Smooth muscle cell (in vitro differentiated cells): ENCODE measurements at regions not wholly inside any gene's neighbourhood (a gene's known extent, or its start where the extent isn't known, plus 50 kb on each side); places are given as distances from the start of the nearest gene placed in this dataset.

Source experiments
- DNase-seq: peaks from one replicate; lab custom pipeline; 2025; ENCODE audit not compliant: unreplicated experiment; lab: John Stamatoyannopoulos, UW
- H2AFZ ChIP-seq: fragments of 200-600 bp; sonication (generic); 2 replicates; pipeline ENCODE4 v1.6.0; 2016; ENCODE audit warnings: antibody characterized with exemption, low read depth, mild to moderate bottlenecking
- H3F3A ChIP-seq: fragments of 200-600 bp; sonication (generic); 2 replicates; pipeline ENCODE4 v1.6.0; 2017; ENCODE audit warnings: antibody characterized with exemption, low read depth
- H3K27ac ChIP-seq: fragments of 200-600 bp; sonication (generic); 2 replicates; pipeline ENCODE4 v1.5.1; 2016; ENCODE audit warnings: low read depth, mild to moderate bottlenecking
- H3K27me3 ChIP-seq: fragments of 200-600 bp; sonication (generic); 2 replicates; pipeline ENCODE4 v1.6.1; 2016; ENCODE audit warnings: low read depth, mild to moderate bottlenecking
- H3K36me3 ChIP-seq: fragments of 200-600 bp; sonication (generic); 2 replicates; pipeline ENCODE4 v1.5.1; 2016; ENCODE audit warnings: low read depth
- H3K4me1 ChIP-seq: fragments of 200-600 bp; sonication (generic); 2 replicates; pipeline ENCODE4 v1.5.1; 2016; ENCODE audit warnings: low read depth
- H3K4me2 ChIP-seq: fragments of 200-600 bp; sonication (generic); 2 replicates; pipeline ENCODE4 v1.6.0; 2016; ENCODE audit warnings: mild to moderate bottlenecking
- H3K4me3 ChIP-seq: fragments of 200-600 bp; sonication (generic); 2 replicates; pipeline ENCODE4 v1.5.1; 2016; ENCODE audit warnings: mild to moderate bottlenecking
- H3K79me2 ChIP-seq: fragments of 200-600 bp; sonication (generic); 2 replicates; pipeline ENCODE4 v1.6.0; 2016; ENCODE audit warnings: low read depth, mild to moderate bottlenecking
- H3K9ac ChIP-seq: fragments of 200-600 bp; sonication (generic); 2 replicates; pipeline ENCODE4 v1.6.0; 2016; ENCODE audit warnings: low read depth
- H3K9me3 ChIP-seq: fragments of 200-600 bp; sonication (generic); replicated peaks from 2 replicates; pipeline ENCODE4 v1.5.1; 2016; ENCODE audit warnings: low read depth
- H4K20me1 ChIP-seq: fragments of 200-600 bp; sonication (generic); 2 replicates; pipeline ENCODE4 v1.6.0; 2016; ENCODE audit warnings: low read depth
- WGBS: methylation state at CpG from one replicate; pipeline ENCODE4 v1.1.7; 2016; ENCODE audit warnings: low lambda C conversion rate; 5-methylcytosine and 5-hydroxymethylcytosine counted together
- TF ChIP-seq, protein P1 (sequence below): fragments of 200-600 bp; sonication (generic); IDR thresholded peaks from 2 replicates; pipeline ENCODE4 v1.5.1; 2017; ENCODE audit warnings: borderline replicate concordance, mild to moderate bottlenecking, antibody characterized with exemption; ENCODE audit not compliant: insufficient read depth, poor library complexity, severe bottlenecking

- Histone ChIP-seq H3F3A (no peaks in the 10 kb centered on the region), H4K20me1 (no peaks in the 10 kb centered on the region)
These were observed 148.2 kb upstream of the NOCT start for GRCh38 chr4:138867404-138867803.

DNA sequence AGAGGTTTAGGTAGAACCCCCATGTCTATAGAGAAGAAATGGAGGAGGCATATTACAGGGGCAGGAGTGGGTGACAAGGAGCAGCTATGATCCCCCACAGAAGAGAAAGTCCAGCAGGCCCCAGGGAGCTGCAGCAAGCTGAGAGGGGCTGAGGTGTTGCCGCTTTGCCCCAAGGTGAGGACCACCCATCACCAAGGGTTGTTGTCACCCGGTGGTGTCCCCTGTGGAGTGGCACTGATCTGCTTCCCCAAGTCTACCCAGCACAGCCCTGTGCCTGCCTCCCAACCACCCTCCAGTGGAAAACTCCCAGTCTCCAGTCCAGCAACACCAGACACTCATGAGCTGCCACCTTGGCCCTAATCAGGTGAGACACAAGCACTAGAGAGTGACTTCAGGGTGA is 149.3 kb upstream of the NOCT start:
- no peak overlapping the region for H3K27ac ChIP-seq
- TF ChIP-seq, protein P1, sequence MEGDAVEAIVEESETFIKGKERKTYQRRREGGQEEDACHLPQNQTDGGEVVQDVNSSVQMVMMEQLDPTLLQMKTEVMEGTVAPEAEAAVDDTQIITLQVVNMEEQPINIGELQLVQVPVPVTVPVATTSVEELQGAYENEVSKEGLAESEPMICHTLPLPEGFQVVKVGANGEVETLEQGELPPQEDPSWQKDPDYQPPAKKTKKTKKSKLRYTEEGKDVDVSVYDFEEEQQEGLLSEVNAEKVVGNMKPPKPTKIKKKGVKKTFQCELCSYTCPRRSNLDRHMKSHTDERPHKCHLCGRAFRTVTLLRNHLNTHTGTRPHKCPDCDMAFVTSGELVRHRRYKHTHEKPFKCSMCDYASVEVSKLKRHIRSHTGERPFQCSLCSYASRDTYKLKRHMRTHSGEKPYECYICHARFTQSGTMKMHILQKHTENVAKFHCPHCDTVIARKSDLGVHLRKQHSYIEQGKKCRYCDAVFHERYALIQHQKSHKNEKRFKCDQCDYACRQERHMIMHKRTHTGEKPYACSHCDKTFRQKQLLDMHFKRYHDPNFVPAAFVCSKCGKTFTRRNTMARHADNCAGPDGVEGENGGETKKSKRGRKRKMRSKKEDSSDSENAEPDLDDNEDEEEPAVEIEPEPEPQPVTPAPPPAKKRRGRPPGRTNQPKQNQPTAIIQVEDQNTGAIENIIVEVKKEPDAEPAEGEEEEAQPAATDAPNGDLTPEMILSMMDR: no peak
- no peaks in the 10 kb centered on the region for H3K27me3 ChIP-seq
- H3K79me2 ChIP-seq: no peaks in the 10 kb centered on the region
- WGBS: 95% methylated on average over 2 of the region's 2 CpGs
- H3K4me3 ChIP-seq: no peak overlapping the region
- H3F3A ChIP-seq: no peaks in the 10 kb centered on the region
- H3K4me1 ChIP-seq: peaks cover 4% of the 10 kb centered on the region
- H2AFZ ChIP-seq: no peak overlapping the region
- no peak overlapping the region for H3K9ac ChIP-seq
- no peak for DNase-seq
- H3K9me3 ChIP-seq: no peaks in the 10 kb centered on the region
- no peaks in the 10 kb centered on the region for H3K36me3 ChIP-seq
- no peak overlapping the region for H3K4me2 ChIP-seq
- H4K20me1 ChIP-seq: no peaks in the 10 kb centered on the region

More at GRCh38 chr4:138867404-138867803, 148.2 kb upstream of the NOCT start:
- no peak overlapping the region for H3K4me3 ChIP-seq
- H3K36me3 ChIP-seq: no peaks in the 10 kb centered on the region
- DNase-seq: no peak
- H3K27me3 ChIP-seq: no peaks in the 10 kb centered on the region
- WGBS: 92% methylated on average over 6 of the region's 6 CpGs
- no peaks in the 10 kb centered on the region for H3K9me3 ChIP-seq
- H3K79me2 ChIP-seq: no peaks in the 10 kb centered on the region
- no peak overlapping the region for H3K4me2 ChIP-seq
- peaks cover 4% of the 10 kb centered on the region for H3K4me1 ChIP-seq
- TF ChIP-seq, protein P1: no peak
- no peak overlapping the region for H2AFZ ChIP-seq
- no peak overlapping the region for H3K27ac ChIP-seq
- no peak overlapping the region for H3K9ac ChIP-seq

- H4K20me1 ChIP-seq: no peaks in the 10 kb centered on the region
- H3K36me3 ChIP-seq: no peaks in the 10 kb centered on the region
- no peak overlapping the region for H2AFZ ChIP-seq
- H3K4me2 ChIP-seq: no peak overlapping the region
- H3K27me3 ChIP-seq: no peaks in the 10 kb centered on the region
- no peak for DNase-seq
- 97% methylated on average over 8 of the region's 8 CpGs for WGBS
- no peak overlapping the region for H3K27ac ChIP-seq
- no peak overlapping the region for H3K9ac ChIP-seq
- TF ChIP-seq, protein P1: no peak
- peaks cover 3% of the 10 kb centered on the region for H3K4me1 ChIP-seq
- no peak overlapping the region for H3K4me3 ChIP-seq
- H3K9me3 ChIP-seq: no peaks in the 10 kb centered on the region
- no peaks in the 10 kb centered on the region for H3K79me2 ChIP-seq
- H3F3A ChIP-seq: no peaks in the 10 kb centered on the region
These were observed 149.8 kb upstream of the NOCT start for GRCh38 chr4:138865765-138866164.

GRCh38 chr4:138864961-138865720 is 150.4 kb upstream of the NOCT start:
- TF ChIP-seq, protein P1: no peak
- 68% methylated on average over 10 of the region's 10 CpGs for WGBS
- Histone ChIP-seq H3K9ac (no peak overlapping the region), H3F3A (no peaks in the 10 kb centered on the region), H3K36me3 (no peaks in the 10 kb centered on the region), H3K4me2 (no peak overlapping the region), H3K79me2 (no peaks in the 10 kb centered on the region), H3K4me1 (no peaks in the 10 kb centered on the region), H3K27ac (no peak overlapping the region), H4K20me1 (no peaks in the 10 kb centered on the region), H3K4me3 (no peak overlapping the region), H3K27me3 (no peaks in the 10 kb centered on the region), H2AFZ (no peak overlapping the region), H3K9me3 (no peaks in the 10 kb centered on the region)
- DNase-seq: no peak
